ENCODE measurements at regions not wholly inside any gene's neighbourhood (a gene's known extent, or its start where the extent isn't known, plus 50 kb on each side); places are given as distances from the start of the nearest gene placed in this dataset.
A peak's percentile ranks its signal among the peaks of the same experiment; 100 is the strongest.

DNA sequence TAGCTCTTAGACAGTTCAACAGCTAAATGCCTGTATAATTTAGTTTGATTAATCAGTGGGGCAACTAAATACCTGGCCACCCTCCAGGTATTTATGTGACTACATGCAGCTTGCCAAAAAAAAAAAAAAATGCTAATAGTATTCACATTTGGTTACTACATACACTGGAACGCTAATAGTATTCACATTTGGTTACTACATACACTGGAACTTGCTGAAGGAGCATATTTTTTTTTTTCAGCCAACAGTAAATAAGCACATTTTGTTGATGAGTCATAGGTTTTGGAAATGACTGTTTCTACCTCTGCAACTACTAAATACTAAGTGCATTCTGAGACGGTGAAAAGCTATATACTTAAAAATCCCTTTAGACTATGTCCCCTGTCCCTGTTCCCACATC lies 1172.3 kb downstream of the LRFN5 start:
- TF ChIP-seq CTCF (conservative IDR thresholded peaks at IDR 0.05; ENCODE audit: low read depth, low read length) (no peak), EZH2 (IDR thresholded peaks at IDR 0.05; ENCODE audit: borderline replicate concordance, low read depth, low read length, poor library complexity, severe bottlenecking) (no peak)
- peaks cover 5% of the 10 kb centered on the region for H3K9me3 ChIP-seq (ENCODE audit: low read depth, low read length, poor library complexity, severe bottlenecking)

GRCh38 chr14:42750771-42751170 lies 1144.1 kb downstream of the LRFN5 start:
- CTCF ChIA-PET: no interaction called here
- Histone ChIP-seq H3K27me3 (replicated peaks; ENCODE audit: insufficient read depth, low read depth, low read length, poor library complexity) (no peaks in the 10 kb centered on the region), H3K9me3 (ENCODE audit: low read depth, low read length, poor library complexity, severe bottlenecking) (no peaks in the 10 kb centered on the region), H3K36me3 (ENCODE audit: insufficient read depth, low read length, poor library complexity, severe bottlenecking) (no peaks in the 10 kb centered on the region), H3K27ac (ENCODE audit: low read depth, low read length, poor library complexity, severe bottlenecking) (no peak overlapping the region), H3K4me1 (ENCODE audit: insufficient read depth, low read length, poor library complexity, severe bottlenecking) (peaks cover 4% of the 10 kb centered on the region), H3K4me3 (ENCODE audit: low read depth, low read length, poor library complexity, severe bottlenecking) (no peak overlapping the region)
- no TSS peak for BruUV-seq (replicated peaks)
- DNase-seq (ENCODE audit: low spot score): no peak
- TF ChIP-seq EZH2 (IDR thresholded peaks at IDR 0.05; ENCODE audit: borderline replicate concordance, low read depth, low read length, poor library complexity, severe bottlenecking) (no peak), CTCF (conservative IDR thresholded peaks at IDR 0.05; ENCODE audit: low read depth, low read length) (no peak)
- intact Hi-C loops (cut with micrococcal nuclease; ENCODE audit: unreplicated experiment): no loop called here
- POLR2A ChIA-PET (ENCODE audit: low non-redundant PET): no interaction called here

More for the DNA sequence above, 1172.3 kb downstream of the LRFN5 start:
- intact Hi-C loops (cut with micrococcal nuclease; ENCODE audit: unreplicated experiment): no loop called here
- Histone ChIP-seq H3K4me1 (ENCODE audit: insufficient read depth, low read length, poor library complexity, severe bottlenecking) (no peaks in the 10 kb centered on the region), H3K27me3 (replicated peaks; ENCODE audit: insufficient read depth, low read depth, low read length, poor library complexity) (no peaks in the 10 kb centered on the region), H3K4me3 (ENCODE audit: low read depth, low read length, poor library complexity, severe bottlenecking) (no peak overlapping the region), H3K36me3 (ENCODE audit: insufficient read depth, low read length, poor library complexity, severe bottlenecking) (no peaks in the 10 kb centered on the region), H3K27ac (ENCODE audit: low read depth, low read length, poor library complexity, severe bottlenecking) (no peak overlapping the region)
- ChIA-PET POLR2A (ENCODE audit: low non-redundant PET) (no interaction called here), CTCF (no interaction called here)
- DNase-seq (ENCODE audit: low spot score): peak; percentile 15
- no TSS peak for BruUV-seq (replicated peaks)

- CTCF ChIA-PET: interaction anchor here (0.6 kb wide), 1 partner anchor 68 kb away, joined by 4 read pairs; no protein-coding TSS in a partner anchor
- no peak overlapping the region for H3K4me3 ChIP-seq (ENCODE audit: low read depth, low read length, poor library complexity, severe bottlenecking)
- TF ChIP-seq CTCF (conservative IDR thresholded peaks at IDR 0.05; ENCODE audit: low read depth, low read length): no peak
- POLR2A ChIA-PET (ENCODE audit: low non-redundant PET): no interaction called here
- H3K36me3 ChIP-seq (ENCODE audit: insufficient read depth, low read length, poor library complexity, severe bottlenecking): no peaks in the 10 kb centered on the region
- BruUV-seq (replicated peaks): no TSS peak
- intact Hi-C loops (cut with micrococcal nuclease; ENCODE audit: unreplicated experiment): no loop called here
- no peaks in the 10 kb centered on the region for H3K4me1 ChIP-seq (ENCODE audit: insufficient read depth, low read length, poor library complexity, severe bottlenecking)
- DNase-seq (ENCODE audit: low spot score): no peak
- no peaks in the 10 kb centered on the region for H3K27me3 ChIP-seq (replicated peaks; ENCODE audit: insufficient read depth, low read depth, low read length, poor library complexity)
- H3K27ac ChIP-seq (ENCODE audit: low read depth, low read length, poor library complexity, severe bottlenecking): no peak overlapping the region
- H3K9me3 ChIP-seq (ENCODE audit: low read depth, low read length, poor library complexity, severe bottlenecking): no peaks in the 10 kb centered on the region
These were observed 1135.4 kb downstream of the LRFN5 start for GRCh38 chr14:42742084-42742483.
